ENCODE measurements at regions not wholly inside any gene's neighbourhood (a gene's known extent, or its start where the extent isn't known, plus 50 kb on each side); places are given as distances from the start of the nearest gene placed in this dataset.
"Not testable (repeated sequence)": the region's sequence is repeated elsewhere in the genome, so short reads cannot be mapped to it uniquely, and the experiment has no call there.

- no peak for DNase-seq
Observed at GRCh38 chr4:57200799-57201327, 90.7 kb upstream of the IGFBP7 start.

- no peak for DNase-seq
Observed at GRCh38 chr4:57199267-57199666, 89.1 kb upstream of the IGFBP7 start.

GRCh38 chr4:57195622-57196021 is 85.4 kb upstream of the IGFBP7 start:
- no peak for DNase-seq

GRCh38 chr4:57194068-57194611 is 84.0 kb upstream of the IGFBP7 start:
- no peak for DNase-seq

GRCh38 chr4:57193209-57193810 is 83.1 kb upstream of the IGFBP7 start:
- DNase-seq = no peak

GRCh38 chr4:57191523-57192034 is 81.4 kb upstream of the IGFBP7 start:
- peak; percentile 41 for DNase-seq

GRCh38 chr4:57190601-57191481 is 80.7 kb upstream of the IGFBP7 start:
- no peak for DNase-seq

- no peak for DNase-seq
Observed at GRCh38 chr4:57187246-57187645, 77.1 kb upstream of the IGFBP7 start.

- DNase-seq = no peak
Observed at GRCh38 chr4:57184378-57185029, 74.3 kb upstream of the IGFBP7 start.

- DNase-seq = no peak
Observed at GRCh38 chr4:57182132-57182874, 72.1 kb upstream of the IGFBP7 start.

GRCh38 chr4:57173136-57173535 is 63.0 kb upstream of the IGFBP7 start:
- not testable (repeated sequence) for DNase-seq

GRCh38 chr4:57172065-57172464 is 61.9 kb upstream of the IGFBP7 start:
- DNase-seq = no peak

- no peak for DNase-seq
Observed at GRCh38 chr4:57168982-57169381, 58.8 kb upstream of the IGFBP7 start.

GRCh38 chr4:57163530-57164459 is 53.6 kb upstream of the IGFBP7 start:
- DNase-seq = peak; percentile 80

- no peak for DNase-seq
Observed at GRCh38 chr4:57162499-57163019, 52.4 kb upstream of the IGFBP7 start.

All from kidney glomerular epithelial cell (primary cell).